K562 (cell line): ENCODE measurements at regions not wholly inside any gene's neighbourhood (a gene's known extent, or its start where the extent isn't known, plus 50 kb on each side); places are given as distances from the start of the nearest gene placed in this dataset.

Experiments
- ATAC-seq: fragments of 200-7000 bp; cut with Tn5 transposase; 3 replicates; pipeline ENCODE4 v1.9.1; 2020; ENCODE audit warnings: moderate library complexity
- BruUV-seq: library from RNA; stranded (reverse); fragments of 400-500 nt; replicated peaks from 2 replicates; lab custom pipeline; 2021; lab: Mats Ljungman, UMichigan
- CTCF ChIA-PET: fragments of 300-600 bp; formaldehyde crosslinking; extraction: SDS; loops from one replicate; lab custom pipeline; 2021; ENCODE audit warnings: low intra/inter-chr PET ratio; lab: Yijun Ruan, JAX
- POLR2A ChIA-PET: fragments of 300-600, 350-650 bp; sonication (Branson Sonifier 250); formaldehyde crosslinking; extraction: SDS; loops from one replicate; lab custom pipeline; 2021; ENCODE audit warnings: antibody characterized with exemption, inconsistent platforms; lab: Yijun Ruan, JAX
- DNase-seq, 4 experiments: peaks; one replicate each; pipeline versions ENCODE4 v3.0.0 to v3.0.0-alpha.2; 2011 to 2018; ENCODE audit warnings: low spot score in 3 of 4, mixed read lengths in 3 of 4; ENCODE audit errors: extremely low read depth in 1 of 4
- FAIRE-seq: peaks from 2 replicates; lab custom pipeline; 2011; peaks lifted over from hg19 to GRCh38; lab: Jason Lieb, UNC
- H2AFZ ChIP-seq: 2 replicates; pipeline ENCODE4 v1.6.0; 2011; ENCODE audit warnings: low read depth, low read length, control low read depth, inconsistent platforms
- H3K27ac ChIP-seq: fragments of 200-600 bp; 3 replicates; pipeline ENCODE4 v1.8.0; 2011; ENCODE audit warnings: low read depth, mild to moderate bottlenecking, control low read depth, inconsistent platforms, low read length, moderate library complexity, mixed read lengths; ENCODE audit errors: extremely low read depth
- H3K27me3 ChIP-seq, 2 experiments: fragments of 300-600 bp in 1 of 2; 2 replicates in 1 of 2; 3 replicates in 1 of 2; pipeline versions ENCODE4 v1.6.0 to v1.8.0; 2011; ENCODE audit warnings: inconsistent platforms in 2 of 2, low read length in 2 of 2, mild to moderate bottlenecking in 1 of 2, mixed read lengths in 1 of 2, moderate library complexity in 1 of 2; ENCODE audit not compliant: control insufficient read depth in 2 of 2, insufficient read depth in 2 of 2
- H3K36me3 ChIP-seq: fragments of 300-600 bp; 3 replicates; pipeline ENCODE4 v1.8.0; 2011; ENCODE audit warnings: mild to moderate bottlenecking, low read length, inconsistent platforms; ENCODE audit not compliant: control insufficient read depth, insufficient read depth
- H3K4me1 ChIP-seq, 2 experiments: fragments of 200-600 bp in 1 of 2; replicated peaks in 1 of 2; 2 replicates in 1 of 2; 3 replicates in 1 of 2; pipeline versions ENCODE4 v1.5.1 to v1.8.0; 2011; ENCODE audit warnings: inconsistent platforms in 2 of 2, low read length in 2 of 2, mild to moderate bottlenecking in 1 of 2, mixed read lengths in 1 of 2, moderate library complexity in 1 of 2; ENCODE audit not compliant: control insufficient read depth in 2 of 2, insufficient read depth in 2 of 2
- H3K4me2 ChIP-seq: 2 replicates; pipeline ENCODE4 v1.6.1; 2011; ENCODE audit warnings: low read length, control low read depth, inconsistent platforms, mixed read lengths; ENCODE audit not compliant: insufficient read depth
- H3K4me3 ChIP-seq: fragments of 200-600 bp; sonication (generic), shearing (Covaris generic); 2 replicates; pipeline ENCODE4 v1.5.1; 2016; ENCODE audit warnings: control low read depth, inconsistent platforms
- H3K79me2 ChIP-seq: fragments of 200-600 bp; 3 replicates; pipeline ENCODE4 v1.8.0; 2011; ENCODE audit warnings: low read length, inconsistent platforms; ENCODE audit not compliant: control insufficient read depth, insufficient read depth
- H3K9ac ChIP-seq, 2 experiments: 2 replicates each; pipeline versions ENCODE4 v1.6.0 to v1.6.1; 2011; ENCODE audit warnings: low read depth in 2 of 2, low read length in 2 of 2, control low read depth in 1 of 2, inconsistent platforms in 1 of 2, mild to moderate bottlenecking in 1 of 2, mixed read lengths in 1 of 2; ENCODE audit not compliant: insufficient read depth in 1 of 2
- H3K9me1 ChIP-seq: one replicate; pipeline ENCODE4 v1.6.0; 2011; ENCODE audit warnings: inconsistent platforms, mild to moderate bottlenecking, low read length, moderate library complexity; ENCODE audit not compliant: control insufficient read depth, insufficient read depth
- H3K9me3 ChIP-seq: replicated peaks from 2 replicates; pipeline ENCODE4 v1.5.1; 2011; ENCODE audit warnings: low read depth, low read length, inconsistent platforms; ENCODE audit not compliant: control insufficient read depth, insufficient read depth
- H4K20me1 ChIP-seq: replicated peaks from 2 replicates; pipeline ENCODE4 v1.6.1; 2011; ENCODE audit warnings: low read length, inconsistent platforms, mixed read lengths; ENCODE audit not compliant: control insufficient read depth, insufficient read depth
- GATA2 ChIP-seq: sonication (generic); formaldehyde crosslinking; IDR thresholded peaks from 2 replicates; pipeline ENCODE4 v1.4.0; 2020; ENCODE audit warnings: mild to moderate bottlenecking, missing genetic modification reagents
- KLF16 ChIP-seq: IDR thresholded peaks from 2 replicates; pipeline ENCODE4 v1.6.1; 2016; ENCODE audit warnings: antibody characterized with exemption
- MAFF ChIP-seq: IDR thresholded peaks from 2 replicates; pipeline ENCODE4 v1.6.1; 2012; ENCODE audit warnings: low read length, improper control_type of control experiment
- MAFG ChIP-seq: fragments of 450-650 bp; conservative IDR thresholded peaks from 2 replicates; pipeline ENCODE4 v1.6.1; 2016; ENCODE audit warnings: missing genetic modification characterization, missing compliant biosample characterization
- MAFK ChIP-seq: IDR thresholded peaks from 2 replicates; pipeline ENCODE4 v1.6.1; 2011; ENCODE audit warnings: low read length, improper control_type of control experiment
- POLR2AphosphoS2 ChIP-seq: IDR thresholded peaks from 2 replicates; pipeline ENCODE4 v1.6.1; 2012; ENCODE audit warnings: low read length, improper control_type of control experiment
- SAFB ChIP-seq: fragments of 200-400 bp; formaldehyde crosslinking; IDR thresholded peaks from 2 replicates; pipeline ENCODE4 v1.6.1; 2017; ENCODE audit warnings: low read depth, low read length, borderline replicate concordance
- ZNF253 ChIP-seq: fragments of 250-450 bp; sonication (Bioruptor Pico); conservative IDR thresholded peaks from 2 replicates; pipeline ENCODE4 v1.6.1; 2021; ENCODE audit warnings: mild to moderate bottlenecking
- ZNF644 ChIP-seq: fragments of 200-800 bp; sonication (Bioruptor generic); IDR thresholded peaks from 2 replicates; pipeline ENCODE4 v1.6.1; 2016; ENCODE audit warnings: low read depth, missing genetic modification characterization, missing compliant biosample characterization
- WGBS: fragments of 100-300 bp; shearing (Covaris generic); methylation state at CpG from one replicate; pipeline ENCODE4 v1.1.6; 2016; ENCODE audit warnings: low coverage, mixed read lengths; ENCODE audit not compliant: insufficient coverage; ENCODE audit errors: missing lambda C conversion rate; 5-methylcytosine and 5-hydroxymethylcytosine counted together
- in situ Hi-C: fragments of 300-500 bp; cut with MboI; formaldehyde crosslinking; loops from 4 replicates; pipeline ENCODE4 v1.15.0; 2018; ENCODE audit warnings: inconsistent platforms, mixed read lengths
- intact Hi-C: fragments of 100-400 bp; cut with micrococcal nuclease; formaldehyde crosslinking; loops from 2 replicates; pipeline ENCODE4 v1.14.2; 2022
- TF ChIP-seq, protein P1 (sequence below): fragments of 200-600 bp; sonication (generic); IDR thresholded peaks from one replicate; pipeline ENCODE4 v1.6.1; 2012; ENCODE audit warnings: mild to moderate bottlenecking, low read depth, low read length, inconsistent platforms

DNA sequence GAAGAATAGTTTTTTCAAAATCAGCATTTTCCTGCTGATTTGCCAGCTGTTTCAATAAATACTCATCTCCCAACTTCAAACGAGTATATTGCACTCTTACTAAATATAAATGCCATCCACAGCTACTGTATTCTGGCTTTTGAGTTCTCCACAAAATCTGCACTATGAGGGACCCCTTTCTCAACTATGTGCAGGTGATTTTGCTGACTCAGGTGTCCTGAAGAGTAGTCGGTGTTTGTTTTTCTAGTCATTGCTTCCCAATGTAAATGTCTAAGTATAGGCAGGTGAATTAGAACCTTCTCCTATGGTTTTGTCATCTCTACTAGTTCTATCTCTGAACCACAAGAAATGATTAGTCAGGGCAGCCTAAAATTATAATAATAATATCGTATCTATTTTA, 616.8 kb upstream of the MEF2C start:
- Histone ChIP-seq H3K27me3 (no peaks in the 10 kb centered on the region), H2AFZ (no peak overlapping the region), H3K9ac (no peak overlapping the region), H3K36me3 (no peaks in the 10 kb centered on the region), H3K9me1 (no peaks in the 10 kb centered on the region), H3K4me1 (no peaks in the 10 kb centered on the region), H3K79me2 (no peaks in the 10 kb centered on the region), H3K9me3 (no peaks in the 10 kb centered on the region), H3K4me2 (no peak overlapping the region), H3K27ac (no peak overlapping the region), H4K20me1 (no peaks in the 10 kb centered on the region), H3K4me3 (no peak overlapping the region)
- BruUV-seq, result no TSS peak
- ChIA-PET CTCF (no interaction called here), POLR2A (no interaction called here)
- ATAC-seq (no peak), DNase-seq (no peak), FAIRE-seq (no peak)
- intact Hi-C loops, result no loop called here
- 6% methylated on average over 3 of the region's 3 CpGs for WGBS
- in situ Hi-C loops, result no loop called here
- TF ChIP-seq MAFG (peak; percentile 78), ZNF644 (tag) (no peak), POLR2AphosphoS2 (no peak), MAFF (peak; percentile 88), MAFK (peak; percentile 93), GATA2 (CRISPR knock-in tag) (no peak), SAFB (no peak), ZNF253 (CRISPR knock-in tag) (no peak), KLF16 (no peak)
- TF ChIP-seq, protein P1, sequence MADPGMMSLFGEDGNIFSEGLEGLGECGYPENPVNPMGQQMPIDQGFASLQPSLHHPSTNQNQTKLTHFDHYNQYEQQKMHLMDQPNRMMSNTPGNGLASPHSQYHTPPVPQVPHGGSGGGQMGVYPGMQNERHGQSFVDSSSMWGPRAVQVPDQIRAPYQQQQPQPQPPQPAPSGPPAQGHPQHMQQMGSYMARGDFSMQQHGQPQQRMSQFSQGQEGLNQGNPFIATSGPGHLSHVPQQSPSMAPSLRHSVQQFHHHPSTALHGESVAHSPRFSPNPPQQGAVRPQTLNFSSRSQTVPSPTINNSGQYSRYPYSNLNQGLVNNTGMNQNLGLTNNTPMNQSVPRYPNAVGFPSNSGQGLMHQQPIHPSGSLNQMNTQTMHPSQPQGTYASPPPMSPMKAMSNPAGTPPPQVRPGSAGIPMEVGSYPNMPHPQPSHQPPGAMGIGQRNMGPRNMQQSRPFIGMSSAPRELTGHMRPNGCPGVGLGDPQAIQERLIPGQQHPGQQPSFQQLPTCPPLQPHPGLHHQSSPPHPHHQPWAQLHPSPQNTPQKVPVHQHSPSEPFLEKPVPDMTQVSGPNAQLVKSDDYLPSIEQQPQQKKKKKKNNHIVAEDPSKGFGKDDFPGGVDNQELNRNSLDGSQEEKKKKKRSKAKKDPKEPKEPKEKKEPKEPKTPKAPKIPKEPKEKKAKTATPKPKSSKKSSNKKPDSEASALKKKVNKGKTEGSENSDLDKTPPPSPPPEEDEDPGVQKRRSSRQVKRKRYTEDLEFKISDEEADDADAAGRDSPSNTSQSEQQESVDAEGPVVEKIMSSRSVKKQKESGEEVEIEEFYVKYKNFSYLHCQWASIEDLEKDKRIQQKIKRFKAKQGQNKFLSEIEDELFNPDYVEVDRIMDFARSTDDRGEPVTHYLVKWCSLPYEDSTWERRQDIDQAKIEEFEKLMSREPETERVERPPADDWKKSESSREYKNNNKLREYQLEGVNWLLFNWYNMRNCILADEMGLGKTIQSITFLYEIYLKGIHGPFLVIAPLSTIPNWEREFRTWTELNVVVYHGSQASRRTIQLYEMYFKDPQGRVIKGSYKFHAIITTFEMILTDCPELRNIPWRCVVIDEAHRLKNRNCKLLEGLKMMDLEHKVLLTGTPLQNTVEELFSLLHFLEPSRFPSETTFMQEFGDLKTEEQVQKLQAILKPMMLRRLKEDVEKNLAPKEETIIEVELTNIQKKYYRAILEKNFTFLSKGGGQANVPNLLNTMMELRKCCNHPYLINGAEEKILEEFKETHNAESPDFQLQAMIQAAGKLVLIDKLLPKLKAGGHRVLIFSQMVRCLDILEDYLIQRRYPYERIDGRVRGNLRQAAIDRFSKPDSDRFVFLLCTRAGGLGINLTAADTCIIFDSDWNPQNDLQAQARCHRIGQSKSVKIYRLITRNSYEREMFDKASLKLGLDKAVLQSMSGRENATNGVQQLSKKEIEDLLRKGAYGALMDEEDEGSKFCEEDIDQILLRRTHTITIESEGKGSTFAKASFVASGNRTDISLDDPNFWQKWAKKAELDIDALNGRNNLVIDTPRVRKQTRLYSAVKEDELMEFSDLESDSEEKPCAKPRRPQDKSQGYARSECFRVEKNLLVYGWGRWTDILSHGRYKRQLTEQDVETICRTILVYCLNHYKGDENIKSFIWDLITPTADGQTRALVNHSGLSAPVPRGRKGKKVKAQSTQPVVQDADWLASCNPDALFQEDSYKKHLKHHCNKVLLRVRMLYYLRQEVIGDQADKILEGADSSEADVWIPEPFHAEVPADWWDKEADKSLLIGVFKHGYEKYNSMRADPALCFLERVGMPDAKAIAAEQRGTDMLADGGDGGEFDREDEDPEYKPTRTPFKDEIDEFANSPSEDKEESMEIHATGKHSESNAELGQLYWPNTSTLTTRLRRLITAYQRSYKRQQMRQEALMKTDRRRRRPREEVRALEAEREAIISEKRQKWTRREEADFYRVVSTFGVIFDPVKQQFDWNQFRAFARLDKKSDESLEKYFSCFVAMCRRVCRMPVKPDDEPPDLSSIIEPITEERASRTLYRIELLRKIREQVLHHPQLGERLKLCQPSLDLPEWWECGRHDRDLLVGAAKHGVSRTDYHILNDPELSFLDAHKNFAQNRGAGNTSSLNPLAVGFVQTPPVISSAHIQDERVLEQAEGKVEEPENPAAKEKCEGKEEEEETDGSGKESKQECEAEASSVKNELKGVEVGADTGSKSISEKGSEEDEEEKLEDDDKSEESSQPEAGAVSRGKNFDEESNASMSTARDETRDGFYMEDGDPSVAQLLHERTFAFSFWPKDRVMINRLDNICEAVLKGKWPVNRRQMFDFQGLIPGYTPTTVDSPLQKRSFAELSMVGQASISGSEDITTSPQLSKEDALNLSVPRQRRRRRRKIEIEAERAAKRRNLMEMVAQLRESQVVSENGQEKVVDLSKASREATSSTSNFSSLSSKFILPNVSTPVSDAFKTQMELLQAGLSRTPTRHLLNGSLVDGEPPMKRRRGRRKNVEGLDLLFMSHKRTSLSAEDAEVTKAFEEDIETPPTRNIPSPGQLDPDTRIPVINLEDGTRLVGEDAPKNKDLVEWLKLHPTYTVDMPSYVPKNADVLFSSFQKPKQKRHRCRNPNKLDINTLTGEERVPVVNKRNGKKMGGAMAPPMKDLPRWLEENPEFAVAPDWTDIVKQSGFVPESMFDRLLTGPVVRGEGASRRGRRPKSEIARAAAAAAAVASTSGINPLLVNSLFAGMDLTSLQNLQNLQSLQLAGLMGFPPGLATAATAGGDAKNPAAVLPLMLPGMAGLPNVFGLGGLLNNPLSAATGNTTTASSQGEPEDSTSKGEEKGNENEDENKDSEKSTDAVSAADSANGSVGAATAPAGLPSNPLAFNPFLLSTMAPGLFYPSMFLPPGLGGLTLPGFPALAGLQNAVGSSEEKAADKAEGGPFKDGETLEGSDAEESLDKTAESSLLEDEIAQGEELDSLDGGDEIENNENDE, result no peak
